ENCODE measurements at regions not wholly inside any gene's neighbourhood (a gene's known extent, or its start where the extent isn't known, plus 50 kb on each side); places are given as distances from the start of the nearest gene placed in this dataset.
"Not testable (repeated sequence)": the region's sequence is repeated elsewhere in the genome, so short reads cannot be mapped to it uniquely, and the experiment has no call there.

DNA sequence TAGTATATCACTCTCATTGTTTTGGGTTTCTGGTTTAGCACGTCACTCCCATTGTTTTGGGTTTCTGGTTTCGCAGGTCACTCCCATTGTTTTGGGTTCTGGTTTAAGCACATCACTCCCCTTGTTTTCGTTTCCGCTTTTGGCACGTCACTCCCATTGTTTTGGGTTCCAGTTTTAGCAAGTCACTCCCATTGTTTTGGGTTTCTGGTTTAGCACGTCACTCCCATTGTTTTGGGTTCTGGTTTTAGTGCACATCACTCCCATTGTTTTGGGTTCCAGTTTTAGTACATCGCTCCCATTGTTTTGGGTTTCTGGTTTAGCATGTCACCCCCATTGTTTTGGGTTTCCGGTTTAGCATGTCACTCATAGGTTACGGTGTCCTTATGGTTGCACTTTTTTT, 1757.0 kb upstream of the TPTE start:
- TF ChIP-seq, protein P1, sequence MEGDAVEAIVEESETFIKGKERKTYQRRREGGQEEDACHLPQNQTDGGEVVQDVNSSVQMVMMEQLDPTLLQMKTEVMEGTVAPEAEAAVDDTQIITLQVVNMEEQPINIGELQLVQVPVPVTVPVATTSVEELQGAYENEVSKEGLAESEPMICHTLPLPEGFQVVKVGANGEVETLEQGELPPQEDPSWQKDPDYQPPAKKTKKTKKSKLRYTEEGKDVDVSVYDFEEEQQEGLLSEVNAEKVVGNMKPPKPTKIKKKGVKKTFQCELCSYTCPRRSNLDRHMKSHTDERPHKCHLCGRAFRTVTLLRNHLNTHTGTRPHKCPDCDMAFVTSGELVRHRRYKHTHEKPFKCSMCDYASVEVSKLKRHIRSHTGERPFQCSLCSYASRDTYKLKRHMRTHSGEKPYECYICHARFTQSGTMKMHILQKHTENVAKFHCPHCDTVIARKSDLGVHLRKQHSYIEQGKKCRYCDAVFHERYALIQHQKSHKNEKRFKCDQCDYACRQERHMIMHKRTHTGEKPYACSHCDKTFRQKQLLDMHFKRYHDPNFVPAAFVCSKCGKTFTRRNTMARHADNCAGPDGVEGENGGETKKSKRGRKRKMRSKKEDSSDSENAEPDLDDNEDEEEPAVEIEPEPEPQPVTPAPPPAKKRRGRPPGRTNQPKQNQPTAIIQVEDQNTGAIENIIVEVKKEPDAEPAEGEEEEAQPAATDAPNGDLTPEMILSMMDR (IDR thresholded peaks at IDR 0.05; ENCODE audit: poor library complexity): not testable (repeated sequence)
- TF ChIP-seq EZH2 (IDR thresholded peaks at IDR 0.05; ENCODE audit: borderline replicate concordance): not testable (repeated sequence)

Measured in hepatocyte (in vitro differentiated cells).